Globus pallidus (tissue), 1 donor: ENCODE measurements at regions not wholly inside any gene's neighbourhood (a gene's known extent, or its start where the extent isn't known, plus 50 kb on each side); places are given as distances from the start of the nearest gene placed in this dataset.
"Not testable (repeated sequence)": the region's sequence is repeated elsewhere in the genome, so short reads cannot be mapped to it uniquely, and the experiment has no call there.

ENCODE experiments used
- DNase-seq: peaks from one replicate; pipeline ENCODE4 v3.0.0-alpha.2; 2015; ENCODE audit warnings: low spot score

DNA sequence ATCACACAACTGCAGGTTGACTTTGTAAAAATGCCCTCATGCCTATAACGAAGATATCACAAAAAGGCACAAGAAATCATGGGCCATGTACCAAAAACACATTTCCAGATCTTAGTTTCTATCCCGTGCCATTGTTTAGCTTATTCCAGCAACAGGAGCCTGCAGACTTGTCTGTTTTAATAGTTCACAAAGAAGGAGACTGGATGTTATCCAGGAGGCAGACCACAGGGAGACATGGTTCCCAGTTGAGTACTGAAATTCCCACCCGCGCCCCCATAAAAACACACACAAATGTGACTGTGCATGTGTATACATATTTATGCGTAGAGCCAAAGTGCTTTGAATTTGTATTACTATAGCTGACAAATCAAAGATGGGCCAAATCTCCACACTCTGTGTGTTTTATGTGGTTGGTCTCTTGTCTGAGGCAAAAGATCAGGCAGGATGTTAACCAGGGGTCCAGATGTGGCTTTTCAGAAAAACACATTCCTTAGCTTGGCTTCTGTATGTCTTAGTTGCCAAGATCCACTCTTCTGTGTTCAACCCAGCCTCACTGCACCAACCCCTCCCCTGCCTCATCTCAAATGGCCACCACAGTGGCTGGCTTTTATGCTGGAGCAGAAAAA, 469.2 kb upstream of the DIPK2B start:
- DNase-seq: no peak

DNA sequence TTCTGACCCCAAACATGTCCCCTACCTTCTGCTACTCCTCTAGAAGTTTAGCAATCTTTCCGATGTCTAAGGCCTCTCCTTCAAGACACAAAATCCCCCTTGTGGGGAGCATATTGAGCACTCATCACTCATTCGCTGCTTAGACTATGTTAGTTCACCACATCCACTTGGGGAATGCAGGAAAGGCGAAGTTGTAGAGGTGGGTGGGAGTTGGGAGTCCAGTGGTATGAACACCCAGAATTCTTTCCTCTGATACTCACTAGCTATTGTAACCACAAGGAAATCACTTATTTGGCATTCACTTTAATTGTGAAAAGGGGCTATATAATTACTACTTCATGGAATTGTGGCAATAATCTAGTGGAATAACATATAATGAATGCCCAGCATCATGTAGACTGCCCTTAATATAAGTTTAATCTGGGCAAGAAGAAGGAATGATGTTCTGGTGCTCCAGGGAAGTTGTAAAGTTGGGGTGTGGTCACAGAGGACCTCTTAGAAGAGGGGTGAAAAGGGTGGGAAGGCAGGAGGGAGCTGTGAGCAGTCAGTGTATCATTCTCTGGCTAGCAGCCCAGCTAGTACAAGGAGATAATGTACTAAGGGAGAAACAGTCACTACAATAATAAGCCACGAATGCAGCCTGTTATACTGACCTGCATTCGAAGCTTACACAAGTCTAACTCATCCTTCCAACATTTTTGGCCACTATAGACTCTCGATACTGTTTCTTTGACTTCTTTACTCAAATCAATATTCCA, 468.2 kb upstream of the DIPK2B start:
- DNase-seq: no peak

GRCh38 chrX:45667666-45668065, 467.0 kb upstream of the DIPK2B start:
- DNase-seq: no peak

- no peak for DNase-seq
These were observed 464.1 kb upstream of the DIPK2B start for GRCh38 chrX:45664727-45665290.

GRCh38 chrX:45660477-45660876, 459.8 kb upstream of the DIPK2B start:
- DNase-seq: no peak

DNA sequence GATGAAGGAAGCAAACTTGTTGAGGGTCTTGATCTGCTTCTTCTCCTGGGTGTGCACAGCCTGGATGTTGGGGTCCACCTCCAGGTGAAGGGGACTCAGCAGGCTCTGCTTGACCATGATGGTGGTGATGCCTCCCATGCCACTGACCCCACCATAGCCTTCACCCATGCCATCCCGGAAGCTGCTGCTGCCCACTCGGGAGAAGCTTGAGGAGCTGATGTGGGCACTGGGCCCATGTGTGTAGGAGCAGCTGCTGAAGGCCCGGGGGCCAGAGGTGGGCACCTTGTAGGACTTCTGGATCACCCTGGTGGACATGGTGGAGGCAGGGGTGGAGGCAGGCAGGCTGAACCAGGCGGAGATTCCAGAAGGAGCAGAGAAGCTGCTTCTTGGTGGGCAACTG, 432.7 kb upstream of the DIPK2B start:
- no peak for DNase-seq

GRCh38 chrX:45632506-45632905, 431.8 kb upstream of the DIPK2B start:
- DNase-seq: no peak

- DNase-seq: no peak
These were observed 429.4 kb upstream of the DIPK2B start for GRCh38 chrX:45630078-45630477.

GRCh38 chrX:45628041-45628440, 427.4 kb upstream of the DIPK2B start:
- DNase-seq: no peak

GRCh38 chrX:45623266-45623665, 422.6 kb upstream of the DIPK2B start:
- DNase-seq: no peak

- no peak for DNase-seq
These were observed 421.9 kb upstream of the DIPK2B start for GRCh38 chrX:45622538-45622937.

GRCh38 chrX:45622042-45622423, 421.4 kb upstream of the DIPK2B start:
- DNase-seq: no peak

DNA sequence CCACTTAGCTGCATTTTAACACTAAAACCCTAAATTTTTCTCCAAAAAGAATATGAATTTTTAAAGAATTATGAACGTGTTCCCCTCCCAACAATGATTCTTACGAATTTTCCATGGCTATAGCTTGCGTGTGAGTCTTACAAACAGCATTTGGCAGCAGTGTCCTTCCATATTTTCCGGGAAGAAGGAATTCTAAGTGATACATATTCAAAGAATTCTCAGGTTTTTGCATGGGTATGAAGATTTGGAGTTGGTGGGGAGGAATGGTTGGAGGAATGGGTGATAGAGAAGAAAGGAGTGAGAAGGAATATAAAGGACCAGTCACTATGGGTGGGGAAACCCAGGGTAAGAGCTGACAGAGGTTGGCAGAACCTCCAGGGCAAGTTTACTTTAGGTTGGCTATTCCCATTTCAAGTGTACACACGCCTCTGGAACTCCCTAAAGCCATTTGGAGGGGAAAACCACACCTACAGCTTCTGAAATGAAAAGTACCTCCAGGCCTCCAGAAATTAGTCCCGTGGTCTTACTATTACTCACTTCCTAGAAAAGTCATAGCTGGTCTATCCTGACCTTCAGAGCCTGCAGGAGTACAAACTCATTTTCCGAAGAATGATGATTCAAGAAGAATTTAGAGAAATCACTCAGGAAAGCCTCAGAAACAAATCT, 420.8 kb upstream of the DIPK2B start:
- DNase-seq: no peak

DNA sequence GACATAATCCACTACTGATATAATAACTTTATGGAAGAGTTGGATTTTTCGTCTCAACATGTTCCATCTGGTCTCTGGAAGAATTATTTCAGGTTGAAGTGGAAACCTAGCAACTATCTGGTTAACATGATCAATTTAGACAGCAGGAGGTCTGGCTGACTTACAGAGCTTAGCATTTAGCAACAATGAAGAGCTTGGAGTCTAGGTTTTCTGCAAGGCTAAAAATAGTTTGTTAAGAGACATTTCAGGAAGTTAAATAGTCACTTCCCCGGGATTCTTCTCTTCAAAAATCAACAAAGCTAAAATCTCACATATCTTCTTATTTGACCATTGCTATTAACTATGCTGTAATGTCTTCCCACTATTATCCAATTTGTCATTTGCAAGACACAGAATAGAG, 418.6 kb upstream of the DIPK2B start:
- no peak for DNase-seq

DNA sequence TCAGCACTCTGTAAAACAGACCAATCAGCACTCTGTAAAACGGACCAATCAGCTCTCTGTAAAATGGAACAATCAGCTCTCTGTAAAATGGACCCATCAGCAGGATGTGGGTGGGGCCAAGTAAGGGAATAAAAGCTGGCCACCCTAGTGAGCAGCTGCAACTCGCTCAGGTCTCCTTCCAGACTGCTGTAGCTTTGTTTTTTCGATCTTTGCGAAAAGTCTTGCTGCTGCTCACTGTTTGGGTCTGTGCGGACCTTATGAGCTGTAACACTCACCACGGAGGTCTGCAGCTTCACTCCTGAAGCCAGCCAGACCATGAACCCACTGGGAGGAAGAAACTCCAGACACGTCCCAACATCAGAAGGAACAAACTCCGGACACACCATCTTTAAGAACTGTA, 414.9 kb upstream of the DIPK2B start:
- DNase-seq: not testable (repeated sequence)

DNA sequence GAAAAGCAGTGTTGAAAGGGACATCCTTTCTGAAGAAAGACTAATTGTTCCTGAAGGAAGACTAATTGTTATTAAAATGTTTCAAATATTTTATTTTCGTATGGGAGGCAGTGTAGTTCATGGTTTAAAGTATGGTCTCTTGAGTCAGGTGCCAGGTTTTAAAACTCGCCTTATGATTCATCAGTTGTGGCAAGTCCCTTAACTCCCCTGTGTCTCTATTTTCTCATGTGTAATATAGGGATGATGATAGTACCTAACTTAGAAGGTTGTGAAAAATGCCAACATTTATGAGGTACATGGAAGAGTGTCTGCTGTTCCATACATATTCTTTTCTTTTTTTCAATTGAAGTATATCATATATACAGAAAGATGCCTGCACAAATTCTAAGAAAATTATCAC, 414.2 kb upstream of the DIPK2B start:
- no peak for DNase-seq

DNA sequence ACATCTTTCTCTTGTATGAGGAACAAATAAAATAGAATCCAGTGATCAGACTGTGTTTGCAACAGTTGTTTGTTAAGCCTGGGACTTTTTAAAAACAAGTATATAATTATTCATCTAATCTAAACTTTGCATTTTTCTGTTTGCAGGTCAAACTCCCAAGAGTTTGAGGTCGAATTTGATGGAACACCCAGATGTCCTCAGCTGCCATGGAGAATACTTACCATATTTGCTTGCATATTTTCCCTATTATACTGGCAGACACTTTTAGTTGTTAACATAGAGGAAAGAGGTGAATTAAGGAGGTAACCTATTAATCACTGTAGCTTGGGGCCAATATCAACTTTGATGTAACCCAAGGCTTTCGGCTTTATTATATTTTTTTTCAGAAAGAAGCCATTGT, 401.5 kb upstream of the DIPK2B start:
- DNase-seq: no peak

DNA sequence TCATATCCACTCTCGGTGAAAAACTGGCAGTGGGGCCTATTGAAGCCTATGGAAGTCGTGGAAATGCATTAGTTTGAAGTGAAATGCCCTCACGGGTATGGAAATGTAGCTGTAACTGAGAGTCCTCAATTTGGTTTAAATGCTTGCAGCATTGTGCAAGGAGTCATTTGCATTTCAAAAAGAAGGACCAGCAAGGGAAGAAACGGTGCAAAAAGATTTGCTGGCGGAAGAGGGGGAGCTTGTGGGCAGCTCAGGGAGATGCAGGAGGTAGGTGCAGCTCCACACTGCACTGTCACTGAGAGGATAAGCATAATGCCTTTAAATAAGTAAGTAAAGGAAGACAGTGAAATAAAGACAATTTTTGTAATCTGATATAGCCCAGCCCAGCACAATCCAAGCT, 400.4 kb upstream of the DIPK2B start:
- DNase-seq: no peak

- no peak for DNase-seq
These were observed 398.2 kb upstream of the DIPK2B start for GRCh38 chrX:45598861-45599260.

- no peak for DNase-seq
These were observed 395.6 kb upstream of the DIPK2B start for GRCh38 chrX:45596188-45596808.

- DNase-seq: no peak
These were observed 391.4 kb upstream of the DIPK2B start for GRCh38 chrX:45592101-45592500.

DNA sequence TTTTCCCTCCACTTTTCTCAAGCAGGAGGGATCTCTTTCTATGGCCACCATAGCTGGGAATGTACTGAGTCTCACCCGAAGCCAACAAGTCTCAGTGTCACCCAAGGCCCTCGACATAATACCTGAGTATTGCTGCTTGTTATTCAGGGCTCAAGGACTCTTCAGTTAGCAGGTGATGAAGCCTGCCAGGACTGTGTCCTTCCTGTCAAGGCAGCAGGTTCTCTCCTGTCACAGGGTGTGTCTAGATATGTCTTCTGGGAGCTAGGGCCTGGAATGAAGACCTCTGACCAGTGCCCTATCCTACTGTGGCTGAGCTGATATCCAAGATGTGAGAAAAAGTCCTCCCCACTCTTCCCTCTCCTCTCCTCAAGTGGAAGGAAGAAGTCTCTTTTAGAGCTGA, 391.0 kb upstream of the DIPK2B start:
- DNase-seq: no peak

GRCh38 chrX:45584717-45585116, 384.0 kb upstream of the DIPK2B start:
- DNase-seq: no peak
